ENCODE measurements at regions not wholly inside any gene's neighbourhood (a gene's known extent, or its start where the extent isn't known, plus 50 kb on each side); places are given as distances from the start of the nearest gene placed in this dataset.

DNA sequence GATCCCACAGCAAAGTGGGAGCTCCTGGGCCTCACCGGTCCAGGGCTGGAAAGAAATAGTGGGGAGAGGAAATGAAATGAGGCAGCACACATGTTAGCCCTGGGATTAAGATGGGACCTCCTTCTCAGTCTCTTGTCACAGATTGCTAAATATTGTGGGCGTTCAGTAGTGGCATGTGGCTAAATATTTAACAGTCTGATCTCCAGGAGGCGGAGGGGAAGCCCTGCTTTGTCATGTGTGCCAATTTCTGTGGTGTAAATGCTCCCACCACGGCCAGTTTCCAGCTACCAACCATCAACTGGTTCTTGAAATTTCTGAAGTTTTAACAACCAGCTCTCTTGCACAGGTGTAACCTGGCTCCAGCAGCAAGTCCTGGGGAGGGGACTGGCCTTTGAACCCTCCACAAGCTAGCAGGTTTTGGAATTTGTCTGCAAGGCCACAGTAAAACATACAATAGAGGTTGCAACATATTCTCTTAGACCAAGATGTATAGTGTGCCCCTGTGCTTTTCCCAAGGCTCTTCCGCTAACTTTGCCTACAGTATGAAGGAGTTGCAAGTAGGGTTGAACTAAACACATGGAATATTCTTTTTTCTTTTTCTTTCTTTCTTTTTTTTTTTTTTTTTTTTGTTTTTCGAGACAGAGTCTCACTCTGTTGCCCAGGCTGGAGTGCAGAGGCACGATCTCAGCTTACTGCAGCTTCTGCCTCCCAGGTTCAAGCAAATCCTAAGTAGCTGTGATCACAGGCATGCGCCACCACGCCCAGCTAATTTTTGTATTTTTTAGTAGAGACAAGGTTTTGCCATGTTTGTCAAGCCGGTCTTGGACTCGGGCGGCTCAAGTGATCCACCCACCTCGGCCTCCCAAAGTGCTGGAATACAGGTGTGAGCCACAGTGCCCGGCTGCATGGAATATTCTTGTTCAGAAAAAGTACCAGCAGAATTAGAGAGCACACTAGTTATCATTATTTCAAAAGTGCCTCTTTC lies 103.1 kb upstream of the PCBD1 start:
- no peak overlapping the region for H3K4me3 Mint-ChIP-seq
- H3K27me3 Mint-ChIP-seq, result peaks cover 3% of the 10 kb centered on the region
- H3K27ac Mint-ChIP-seq, result no peak overlapping the region
- DNase-seq, result no peak
- no peaks in the 10 kb centered on the region for H3K36me3 Mint-ChIP-seq
- CTCF ChIA-PET, result no interaction called here
- H3K4me1 Mint-ChIP-seq, result no peaks in the 10 kb centered on the region
- H3K9me3 Mint-ChIP-seq, result no peaks in the 10 kb centered on the region

DNA sequence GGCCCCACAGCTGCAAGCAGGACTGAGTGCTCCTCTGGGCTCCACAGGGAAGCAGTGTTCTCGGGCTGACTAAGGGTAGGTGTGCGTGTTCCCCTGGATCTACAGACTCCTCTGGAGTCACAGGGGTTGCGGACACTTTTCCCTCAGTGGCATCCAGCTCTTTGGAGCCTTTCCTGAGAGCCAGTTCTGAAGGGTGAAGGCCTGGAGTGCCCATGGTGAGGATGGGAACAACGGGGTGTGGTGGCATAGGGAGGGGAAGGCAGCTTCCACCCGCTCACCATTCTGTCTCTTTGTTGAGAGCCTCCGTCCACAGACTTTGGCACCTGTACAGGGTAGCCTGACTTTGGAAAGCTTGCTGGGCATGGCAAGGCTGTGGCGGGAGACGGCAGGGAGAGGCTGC lies 104.1 kb upstream of the PCBD1 start:
- CTCF ChIA-PET, result no interaction called here
- H3K36me3 Mint-ChIP-seq, result no peaks in the 10 kb centered on the region
- peaks cover 3% of the 10 kb centered on the region for H3K27me3 Mint-ChIP-seq
- no peak overlapping the region for H3K4me3 Mint-ChIP-seq
- DNase-seq, result no peak
- no peaks in the 10 kb centered on the region for H3K4me1 Mint-ChIP-seq
- H3K9me3 Mint-ChIP-seq, result no peaks in the 10 kb centered on the region
- H3K27ac Mint-ChIP-seq, result no peak overlapping the region

DNA sequence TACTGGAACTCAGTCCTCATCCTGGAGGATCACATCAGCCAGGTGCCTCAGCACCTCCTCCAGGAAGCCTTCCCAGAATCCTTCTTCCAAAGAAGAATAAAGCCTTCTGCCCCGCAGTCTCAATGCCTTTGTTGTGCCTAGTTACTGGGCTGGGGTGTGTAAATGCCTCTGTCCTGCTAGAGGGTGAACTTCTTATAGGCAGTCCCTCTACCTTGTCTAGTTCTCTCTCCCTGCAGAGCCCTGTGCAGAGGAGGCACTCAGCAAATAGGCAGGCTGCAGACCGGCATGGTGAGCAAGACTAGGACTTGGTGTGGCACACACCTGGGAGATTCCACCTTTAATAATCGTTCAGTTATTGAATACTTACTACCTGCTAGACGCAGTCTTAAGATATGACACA lies 104.7 kb upstream of the PCBD1 start:
- no peaks in the 10 kb centered on the region for H3K36me3 Mint-ChIP-seq
- H3K27ac Mint-ChIP-seq, result no peak overlapping the region
- peaks cover 3% of the 10 kb centered on the region for H3K27me3 Mint-ChIP-seq

DNA sequence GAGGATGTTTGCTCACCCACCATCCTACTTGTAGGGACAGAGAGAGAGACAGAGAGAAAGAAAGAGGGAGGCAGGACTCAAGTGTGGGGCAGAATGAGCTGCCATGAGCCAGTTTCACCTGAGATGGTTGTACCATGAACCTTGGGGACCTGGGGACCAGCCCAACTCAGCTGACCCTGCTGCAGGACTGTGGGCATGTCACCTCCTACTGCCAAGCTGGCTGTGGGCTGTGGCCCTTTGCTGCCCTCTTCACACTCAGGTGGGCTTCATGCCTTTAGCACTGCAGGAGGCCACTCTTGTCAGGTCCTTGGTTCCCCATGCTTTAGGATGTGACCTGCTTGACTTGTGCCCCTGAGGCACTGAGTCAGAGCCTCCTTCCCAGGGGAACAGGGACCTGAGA lies 108.2 kb upstream of the PCBD1 start:
- no peak for DNase-seq
- CTCF ChIA-PET, result interaction anchor here (0.5 kb wide), 1 partner anchor 955 kb away, joined by 3 read pairs; no protein-coding TSS in a partner anchor
- H3K36me3 Mint-ChIP-seq, result no peaks in the 10 kb centered on the region

More for the DNA sequence above, 104.7 kb upstream of the PCBD1 start:
- H3K4me3 Mint-ChIP-seq, result no peak overlapping the region
- no peaks in the 10 kb centered on the region for H3K9me3 Mint-ChIP-seq
- DNase-seq, result no peak
- CTCF ChIA-PET, result no interaction called here
- H3K4me1 Mint-ChIP-seq, result no peaks in the 10 kb centered on the region

DNA sequence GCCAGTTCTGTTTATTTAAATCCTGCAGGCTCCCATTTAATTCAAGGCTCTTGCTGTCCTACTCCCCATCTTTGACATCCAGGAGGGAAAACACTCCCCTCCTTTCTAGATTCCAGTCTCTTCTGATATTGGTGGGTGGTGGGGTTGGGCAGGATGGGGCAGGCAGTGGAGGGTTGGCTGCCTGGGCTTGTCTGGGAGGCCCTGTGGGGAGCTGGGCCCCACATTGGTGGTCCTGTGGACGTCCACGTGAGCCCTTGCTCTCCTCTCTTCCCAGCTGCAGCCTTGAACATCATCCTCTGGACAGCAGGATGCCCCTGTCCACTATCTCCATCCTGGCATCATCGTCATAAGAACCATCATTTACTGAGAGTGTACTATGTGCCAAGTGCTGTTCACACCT lies 108.9 kb upstream of the PCBD1 start:
- Mint-ChIP-seq H3K27me3 (peaks cover 3% of the 10 kb centered on the region), H3K9me3 (peaks cover 3% of the 10 kb centered on the region), H3K4me3 (no peak overlapping the region), H3K36me3 (no peaks in the 10 kb centered on the region), H3K27ac (no peak overlapping the region), H3K4me1 (no peaks in the 10 kb centered on the region)
- no peak for DNase-seq
- CTCF ChIA-PET, result no interaction called here

More for the DNA sequence above, 108.2 kb upstream of the PCBD1 start:
- Mint-ChIP-seq H3K27ac (no peak overlapping the region), H3K9me3 (peaks cover 3% of the 10 kb centered on the region), H3K4me3 (no peak overlapping the region), H3K27me3 (peaks cover 3% of the 10 kb centered on the region), H3K4me1 (no peaks in the 10 kb centered on the region)

DNA sequence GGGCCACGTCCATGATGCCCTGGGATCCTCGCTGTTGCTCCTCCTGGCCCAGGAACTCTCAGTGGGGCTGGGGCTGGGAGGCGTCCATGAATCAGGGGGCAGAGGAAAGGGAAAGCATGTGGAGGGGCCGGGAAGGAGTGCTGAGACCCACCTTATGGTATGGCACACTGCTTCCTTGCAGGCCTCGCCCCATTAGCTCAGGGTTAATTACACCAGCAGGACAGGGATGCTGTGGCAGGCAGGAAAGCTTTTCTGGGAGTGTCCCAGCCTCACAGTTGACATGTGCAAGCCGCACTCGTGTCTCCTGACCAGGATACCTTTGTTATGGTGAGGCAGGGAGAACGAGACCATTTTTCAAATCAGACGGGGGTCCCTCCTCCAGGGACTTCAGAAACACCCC lies 109.7 kb upstream of the PCBD1 start:
- peaks cover 3% of the 10 kb centered on the region for H3K9me3 Mint-ChIP-seq
- no peak overlapping the region for H3K4me3 Mint-ChIP-seq
- CTCF ChIA-PET, result no interaction called here
- DNase-seq, result no peak
- H3K4me1 Mint-ChIP-seq, result no peaks in the 10 kb centered on the region
- no peak overlapping the region for H3K27ac Mint-ChIP-seq
- H3K27me3 Mint-ChIP-seq, result peaks cover 3% of the 10 kb centered on the region
- H3K36me3 Mint-ChIP-seq, result no peaks in the 10 kb centered on the region

DNA sequence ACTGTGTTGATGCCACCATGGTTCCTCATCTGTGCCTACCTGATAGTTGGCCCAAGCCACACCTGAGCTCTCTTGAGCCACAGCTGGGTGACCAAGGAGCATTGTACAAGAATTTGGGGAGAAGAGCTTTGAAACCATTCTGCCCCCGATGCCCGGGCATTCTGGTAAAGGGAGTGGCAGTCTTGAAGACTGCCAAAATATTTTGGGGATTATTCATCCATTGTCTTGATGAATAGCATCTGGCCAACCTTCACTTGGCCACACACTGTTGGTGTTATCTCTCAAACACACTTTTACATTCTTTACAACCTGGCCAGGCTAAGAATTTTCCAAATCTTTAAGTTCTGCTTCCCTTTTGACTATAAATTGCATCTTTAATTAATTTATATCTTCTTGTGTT lies 113.1 kb upstream of the PCBD1 start:
- H3K9me3 Mint-ChIP-seq, result peaks cover 3% of the 10 kb centered on the region
- H3K4me3 Mint-ChIP-seq, result no peak overlapping the region
- H3K4me1 Mint-ChIP-seq, result no peaks in the 10 kb centered on the region
- DNase-seq, result no peak
- no peaks in the 10 kb centered on the region for H3K36me3 Mint-ChIP-seq
- peaks cover under 1% of the 10 kb centered on the region for H3K27me3 Mint-ChIP-seq
- CTCF ChIA-PET, result interaction anchor here (0.9 kb wide), 1 partner anchor 10 kb away, joined by 3 read pairs; no protein-coding TSS in a partner anchor
- no peak overlapping the region for H3K27ac Mint-ChIP-seq

DNA sequence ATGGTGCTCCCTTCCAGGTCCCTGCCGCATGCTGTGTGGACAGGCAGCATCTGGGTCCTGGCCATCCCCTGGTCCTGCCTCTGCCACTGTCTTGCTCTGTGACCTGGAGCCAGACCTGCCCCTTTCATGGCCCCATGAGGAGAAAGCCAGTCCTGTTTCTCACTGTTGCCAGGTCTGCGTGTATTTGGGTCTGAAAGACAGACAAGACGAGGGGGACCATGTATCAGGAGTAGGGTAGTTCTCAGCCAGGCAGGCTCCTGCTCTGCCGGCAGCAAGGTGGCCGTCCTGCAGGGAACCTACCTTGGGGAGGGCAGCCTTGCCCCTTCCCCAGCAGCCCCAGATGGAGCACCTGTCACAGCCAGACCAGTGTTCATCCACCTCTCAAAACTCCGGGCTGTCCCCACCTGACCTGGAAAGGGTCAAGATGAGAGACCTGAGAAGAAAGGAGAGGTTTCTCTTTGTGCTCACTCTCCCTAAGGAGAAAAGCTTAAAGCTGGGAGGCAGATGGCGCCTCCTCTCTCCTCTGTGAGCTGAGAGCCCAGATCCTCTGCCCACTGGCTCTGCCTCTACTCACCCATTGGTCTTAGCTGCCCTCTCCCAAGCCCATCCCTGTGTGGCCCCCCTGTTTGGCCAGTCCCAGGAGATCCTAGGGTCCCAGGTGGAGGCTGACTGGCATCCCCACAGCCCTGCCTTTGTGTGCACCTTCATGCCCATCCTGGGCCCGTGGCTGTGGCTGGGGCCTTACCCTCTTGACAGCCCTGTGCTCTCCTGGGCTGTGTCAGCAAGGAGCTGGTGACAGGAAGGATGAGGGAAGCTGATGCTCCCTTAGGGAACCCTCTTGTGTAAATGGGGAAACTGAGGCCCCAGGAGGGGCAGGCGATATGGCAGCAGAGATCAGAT lies 116.1 kb upstream of the PCBD1 start:
- no peak for DNase-seq
- CTCF ChIA-PET, result no interaction called here
- Mint-ChIP-seq H3K36me3 (no peaks in the 10 kb centered on the region), H3K4me3 (no peak overlapping the region), H3K9me3 (peaks cover 3% of the 10 kb centered on the region), H3K4me1 (no peaks in the 10 kb centered on the region), H3K27ac (no peak overlapping the region), H3K27me3 (peaks cover 4% of the 10 kb centered on the region)

DNA sequence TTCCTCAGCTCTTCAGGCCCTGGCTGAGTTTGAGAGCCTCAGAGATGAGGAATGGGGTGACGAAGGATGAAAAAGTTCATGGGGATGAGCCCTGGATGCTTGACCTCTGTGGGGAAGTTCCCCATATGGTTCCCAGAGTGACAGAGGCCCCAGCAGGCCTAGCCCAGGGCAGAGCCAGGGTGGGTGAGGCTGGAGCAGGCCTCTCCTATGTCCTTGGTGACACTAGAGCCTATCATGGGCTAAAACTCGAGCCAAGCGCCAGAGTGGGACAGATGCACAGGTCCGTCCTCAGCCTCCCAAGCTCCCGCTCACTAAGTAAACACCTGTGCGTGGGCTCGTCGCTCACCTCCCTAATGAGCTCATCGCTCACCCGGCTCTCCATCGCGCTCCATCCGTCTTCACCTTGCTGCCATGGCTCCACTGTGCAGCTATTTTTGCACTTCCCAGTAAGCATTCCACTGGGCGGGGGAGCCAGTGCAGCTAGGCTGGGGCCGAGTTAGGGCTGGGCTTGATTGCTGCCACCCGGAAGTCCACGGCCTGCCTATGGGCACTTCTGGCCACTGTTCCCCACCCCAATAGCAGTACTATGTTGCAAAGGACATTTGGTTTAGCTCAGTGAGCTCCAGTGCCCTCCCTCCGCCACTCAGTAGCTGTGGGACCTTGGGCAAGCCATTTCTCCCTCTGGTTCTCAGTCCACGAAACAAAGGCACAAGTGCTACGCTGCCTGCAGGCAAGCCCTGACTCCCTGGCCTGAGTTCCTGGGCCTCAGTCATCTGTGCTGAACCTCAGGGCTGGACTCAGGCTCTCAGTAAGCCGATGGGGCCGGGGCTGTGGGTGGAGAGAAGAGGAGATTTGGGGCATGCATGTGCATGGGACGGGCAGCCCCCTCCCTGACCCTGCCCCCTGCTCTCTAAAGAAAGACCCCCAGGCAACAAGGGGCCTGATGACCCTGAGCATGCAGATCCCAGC lies 117.3 kb upstream of the PCBD1 start:
- CTCF ChIA-PET, result no interaction called here
- no peak overlapping the region for H3K4me3 Mint-ChIP-seq
- H3K27me3 Mint-ChIP-seq, result peaks cover 4% of the 10 kb centered on the region
- no peaks in the 10 kb centered on the region for H3K9me3 Mint-ChIP-seq
- H3K4me1 Mint-ChIP-seq, result no peaks in the 10 kb centered on the region
- H3K36me3 Mint-ChIP-seq, result no peaks in the 10 kb centered on the region
- no peak overlapping the region for H3K27ac Mint-ChIP-seq
- no peak for DNase-seq

DNA sequence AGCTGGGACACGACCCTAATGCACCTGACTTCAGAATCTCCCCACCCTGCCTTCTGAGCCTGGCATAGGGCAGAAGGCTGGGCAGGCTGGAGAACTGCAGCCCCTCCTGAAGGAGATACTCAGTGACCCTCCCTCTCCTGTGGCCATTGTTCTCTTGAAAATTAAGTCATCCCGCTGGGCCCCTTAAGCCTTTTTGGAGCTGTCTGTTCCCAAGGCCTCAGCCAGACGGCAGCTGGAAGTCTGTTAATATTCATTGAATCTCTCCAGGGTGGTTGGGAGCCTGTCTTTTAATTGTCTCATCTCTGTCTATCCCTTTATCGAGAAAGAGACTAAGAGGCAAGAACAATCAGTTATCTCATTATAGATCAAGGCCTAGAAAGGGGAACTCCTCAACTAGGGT lies 118.1 kb upstream of the PCBD1 start:
- no peak overlapping the region for H3K4me3 Mint-ChIP-seq
- CTCF ChIA-PET, result interaction anchor here (1.2 kb wide), 1 partner anchor 82 kb away, joined by 3 read pairs; no protein-coding TSS in a partner anchor
- no peaks in the 10 kb centered on the region for H3K36me3 Mint-ChIP-seq
- no peak overlapping the region for H3K27ac Mint-ChIP-seq
- H3K9me3 Mint-ChIP-seq, result no peaks in the 10 kb centered on the region
- H3K27me3 Mint-ChIP-seq, result peaks cover 4% of the 10 kb centered on the region
- no peaks in the 10 kb centered on the region for H3K4me1 Mint-ChIP-seq
- no peak for DNase-seq

DNA sequence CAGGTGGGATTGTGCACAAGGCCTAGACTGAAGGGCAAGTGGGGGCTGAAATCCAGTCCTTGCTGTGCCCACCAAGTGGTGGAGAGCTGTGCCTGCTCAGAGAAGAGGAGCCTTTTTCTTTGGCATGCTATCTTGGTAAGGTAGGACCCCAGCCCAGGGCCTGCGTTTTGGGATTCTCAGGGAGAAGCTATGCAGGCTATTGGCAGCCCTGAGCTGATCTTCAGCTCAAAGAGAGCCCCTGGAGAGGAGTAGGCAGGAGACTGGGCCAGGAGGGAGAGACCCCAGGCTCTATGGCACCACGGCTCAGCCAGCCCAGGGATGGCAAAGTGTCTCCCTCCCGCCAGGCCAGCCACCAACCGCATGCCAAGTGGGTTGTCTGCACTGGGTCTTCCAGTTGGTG lies 119.2 kb upstream of the PCBD1 start:
- no peak for DNase-seq
- peaks cover 9% of the 10 kb centered on the region for H3K27me3 Mint-ChIP-seq
- no peaks in the 10 kb centered on the region for H3K36me3 Mint-ChIP-seq
- no peaks in the 10 kb centered on the region for H3K9me3 Mint-ChIP-seq
- H3K4me3 Mint-ChIP-seq, result no peak overlapping the region
- CTCF ChIA-PET, result interaction anchor here (1.2 kb wide), 1 partner anchor 83 kb away, joined by 3 read pairs; no protein-coding TSS in a partner anchor
- no peaks in the 10 kb centered on the region for H3K4me1 Mint-ChIP-seq
- H3K27ac Mint-ChIP-seq, result no peak overlapping the region

DNA sequence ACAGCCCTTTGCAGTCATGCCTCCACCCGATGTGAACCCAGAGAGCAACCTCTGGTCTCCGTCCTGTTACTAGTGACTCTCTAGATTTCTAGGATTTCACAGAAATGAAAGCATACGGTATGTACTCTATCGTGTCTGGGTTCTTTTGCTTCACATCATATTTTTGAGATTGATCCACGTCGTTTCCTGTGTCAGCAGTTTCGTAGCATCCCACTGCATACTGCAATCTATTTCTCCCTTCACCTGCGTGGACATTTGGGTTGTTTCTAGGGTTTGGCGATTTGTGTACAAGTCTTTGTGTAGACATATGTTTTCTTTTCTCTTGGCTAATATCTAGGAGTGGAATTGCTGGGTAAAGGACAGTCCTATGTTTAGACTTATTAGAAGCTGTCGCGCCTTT lies 119.8 kb upstream of the PCBD1 start:
- CTCF ChIA-PET, result no interaction called here
- H3K27ac Mint-ChIP-seq, result no peak overlapping the region
- no peaks in the 10 kb centered on the region for H3K36me3 Mint-ChIP-seq
- peaks cover 15% of the 10 kb centered on the region for H3K27me3 Mint-ChIP-seq
- H3K4me1 Mint-ChIP-seq, result no peaks in the 10 kb centered on the region
- no peak for DNase-seq
- no peaks in the 10 kb centered on the region for H3K9me3 Mint-ChIP-seq
- no peak overlapping the region for H3K4me3 Mint-ChIP-seq

DNA sequence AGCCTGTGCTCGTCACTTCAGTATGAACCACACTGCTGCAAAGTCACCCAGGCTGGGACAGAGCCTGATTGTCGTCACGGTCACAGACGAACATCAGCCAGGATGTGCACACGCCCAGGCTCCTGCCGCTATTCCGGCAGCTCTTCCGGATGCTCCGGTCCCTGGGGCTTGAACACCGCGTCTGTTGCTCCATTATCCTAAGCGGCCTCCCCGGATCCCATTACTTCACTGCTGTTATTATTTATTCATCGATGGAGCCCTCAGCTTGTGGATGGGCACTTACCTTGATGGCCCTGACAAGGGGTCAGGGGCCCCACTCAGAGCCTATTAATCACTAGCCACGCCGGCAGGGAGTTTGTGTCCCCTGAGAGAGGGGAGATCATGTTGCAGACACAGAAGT lies 120.8 kb upstream of the PCBD1 start:
- H3K4me3 Mint-ChIP-seq, result no peak overlapping the region
- no peak overlapping the region for H3K27ac Mint-ChIP-seq
- peaks cover 17% of the 10 kb centered on the region for H3K27me3 Mint-ChIP-seq
- no peak for DNase-seq
- CTCF ChIA-PET, result no interaction called here
- no peaks in the 10 kb centered on the region for H3K36me3 Mint-ChIP-seq
- H3K9me3 Mint-ChIP-seq, result no peaks in the 10 kb centered on the region
- no peaks in the 10 kb centered on the region for H3K4me1 Mint-ChIP-seq

Measured in activated naive CD4-positive, alpha-beta T cell treated with anti-CD3 and anti-CD28 coated beads, Interleukin-2, amount 10 ng/mL, durations not matched to agents 7 days and 5 days (primary cell).